Fibroblast of pulmonary artery (primary cell): ENCODE measurements at regions not wholly inside any gene's neighbourhood (a gene's known extent, or its start where the extent isn't known, plus 50 kb on each side); places are given as distances from the start of the nearest gene placed in this dataset.

ENCODE experiments used
- DNase-seq: peaks from one replicate; pipeline ENCODE4 v3.0.0-alpha.2; 2010; ENCODE audit warnings: low read depth
- H3K4me3 ChIP-seq: replicated peaks from 2 replicates; pipeline ENCODE4 v1.5.1; 2011; ENCODE audit warnings: low read depth, mild to moderate bottlenecking, control low read depth, low read length, moderate library complexity
- TF ChIP-seq, protein P1 (sequence below): IDR thresholded peaks from 2 replicates; pipeline ENCODE4 v1.5.1; 2011; ENCODE audit warnings: mild to moderate bottlenecking, control low read depth, low read length, inconsistent platforms; ENCODE audit errors: missing control alignments

DNA sequence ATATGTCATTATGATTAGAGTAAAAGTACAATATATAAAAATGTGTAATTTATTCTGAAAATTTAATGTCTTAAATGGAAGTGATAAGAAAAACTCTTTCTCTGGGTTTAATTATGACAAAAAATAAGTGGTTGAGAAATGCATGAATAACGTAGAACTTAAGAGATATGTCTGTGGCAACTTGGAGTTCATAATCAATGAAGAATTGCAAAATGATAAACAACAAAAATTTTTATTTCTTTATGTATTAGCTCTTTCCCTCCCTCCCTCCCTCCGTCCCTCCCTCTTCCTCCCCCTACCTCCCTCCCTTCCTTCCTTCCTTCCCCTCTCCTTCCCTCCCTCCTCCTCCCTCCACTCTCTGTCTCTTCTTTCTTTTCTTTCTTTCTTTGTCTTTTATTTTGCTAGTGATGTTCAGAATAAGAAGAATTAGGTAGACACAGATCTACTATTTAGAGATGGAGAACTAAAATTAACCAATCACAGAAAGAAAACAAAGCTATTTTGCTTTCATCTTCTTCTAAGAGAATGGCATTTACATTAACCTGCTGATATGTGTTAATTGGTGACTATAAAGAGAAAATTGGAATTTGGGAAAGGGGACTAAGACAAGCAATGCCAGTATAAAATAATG, 96.3 kb upstream of the PDC start:
- DNase-seq, result no peak
- TF ChIP-seq, protein P1, sequence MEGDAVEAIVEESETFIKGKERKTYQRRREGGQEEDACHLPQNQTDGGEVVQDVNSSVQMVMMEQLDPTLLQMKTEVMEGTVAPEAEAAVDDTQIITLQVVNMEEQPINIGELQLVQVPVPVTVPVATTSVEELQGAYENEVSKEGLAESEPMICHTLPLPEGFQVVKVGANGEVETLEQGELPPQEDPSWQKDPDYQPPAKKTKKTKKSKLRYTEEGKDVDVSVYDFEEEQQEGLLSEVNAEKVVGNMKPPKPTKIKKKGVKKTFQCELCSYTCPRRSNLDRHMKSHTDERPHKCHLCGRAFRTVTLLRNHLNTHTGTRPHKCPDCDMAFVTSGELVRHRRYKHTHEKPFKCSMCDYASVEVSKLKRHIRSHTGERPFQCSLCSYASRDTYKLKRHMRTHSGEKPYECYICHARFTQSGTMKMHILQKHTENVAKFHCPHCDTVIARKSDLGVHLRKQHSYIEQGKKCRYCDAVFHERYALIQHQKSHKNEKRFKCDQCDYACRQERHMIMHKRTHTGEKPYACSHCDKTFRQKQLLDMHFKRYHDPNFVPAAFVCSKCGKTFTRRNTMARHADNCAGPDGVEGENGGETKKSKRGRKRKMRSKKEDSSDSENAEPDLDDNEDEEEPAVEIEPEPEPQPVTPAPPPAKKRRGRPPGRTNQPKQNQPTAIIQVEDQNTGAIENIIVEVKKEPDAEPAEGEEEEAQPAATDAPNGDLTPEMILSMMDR, result no peak
- no peak overlapping the region for H3K4me3 ChIP-seq

- no peak overlapping the region for H3K4me3 ChIP-seq
- TF ChIP-seq, protein P1, result no peak
- DNase-seq, result no peak
These were observed 89.9 kb upstream of the PDC start for GRCh38 chr1:186550832-186551231.

- DNase-seq, result no peak
- TF ChIP-seq, protein P1, result no peak
- H3K4me3 ChIP-seq, result no peak overlapping the region
These were observed 80.1 kb upstream of the PDC start for GRCh38 chr1:186541003-186541402.

DNA sequence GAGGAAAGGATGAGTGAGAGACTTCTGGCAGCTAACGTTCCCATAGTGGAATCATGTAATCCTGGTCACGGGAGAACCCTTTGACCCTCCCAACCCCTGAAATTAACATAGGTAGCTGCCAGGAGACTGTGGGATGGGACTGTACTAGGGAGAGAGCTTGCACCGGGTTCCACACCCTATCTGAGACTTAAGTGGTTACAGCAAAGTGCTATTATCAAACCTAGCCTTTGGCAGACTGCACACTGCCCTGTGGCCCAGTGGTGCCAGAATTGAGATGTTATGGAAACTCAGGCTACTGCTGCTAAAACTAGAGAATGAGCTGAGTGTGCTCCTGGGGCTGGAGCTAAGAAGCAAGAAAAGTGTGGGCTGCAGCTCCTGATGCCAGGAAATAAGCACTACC, 79.6 kb upstream of the PDC start:
- DNase-seq, result no peak
- no peak overlapping the region for H3K4me3 ChIP-seq
- TF ChIP-seq, protein P1, result no peak

DNA sequence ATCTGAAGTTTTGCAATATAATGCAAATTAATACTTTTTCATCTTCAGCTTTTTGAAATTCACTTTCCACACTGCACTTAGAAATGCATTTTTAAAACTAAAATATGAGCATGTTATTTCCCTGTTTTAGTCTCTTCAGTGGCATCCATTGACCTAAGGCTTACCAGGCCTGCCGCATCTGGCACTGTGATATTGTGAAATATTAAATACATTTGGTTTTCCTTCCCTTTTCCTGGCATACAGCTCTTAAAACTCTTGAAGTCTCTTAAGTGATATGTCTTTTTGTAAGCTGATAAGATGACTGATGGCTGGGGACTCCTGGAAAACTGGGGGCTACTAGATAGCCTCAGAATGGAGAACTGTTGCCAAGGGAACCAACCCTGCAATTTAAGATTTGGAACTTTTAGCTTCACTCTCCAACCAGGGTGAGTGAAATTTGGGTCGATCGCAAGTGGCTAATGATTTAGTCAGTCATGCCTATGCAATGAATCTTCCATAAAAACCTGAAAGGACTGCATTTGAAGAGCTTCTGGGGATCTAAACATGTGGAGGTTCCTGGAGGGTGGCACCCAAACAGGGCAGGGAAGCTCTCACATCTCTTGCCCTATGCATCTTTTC, 75.5 kb upstream of the PDC start:
- TF ChIP-seq, protein P1, result no peak
- DNase-seq, result peak; percentile 59
- no peak overlapping the region for H3K4me3 ChIP-seq

DNA sequence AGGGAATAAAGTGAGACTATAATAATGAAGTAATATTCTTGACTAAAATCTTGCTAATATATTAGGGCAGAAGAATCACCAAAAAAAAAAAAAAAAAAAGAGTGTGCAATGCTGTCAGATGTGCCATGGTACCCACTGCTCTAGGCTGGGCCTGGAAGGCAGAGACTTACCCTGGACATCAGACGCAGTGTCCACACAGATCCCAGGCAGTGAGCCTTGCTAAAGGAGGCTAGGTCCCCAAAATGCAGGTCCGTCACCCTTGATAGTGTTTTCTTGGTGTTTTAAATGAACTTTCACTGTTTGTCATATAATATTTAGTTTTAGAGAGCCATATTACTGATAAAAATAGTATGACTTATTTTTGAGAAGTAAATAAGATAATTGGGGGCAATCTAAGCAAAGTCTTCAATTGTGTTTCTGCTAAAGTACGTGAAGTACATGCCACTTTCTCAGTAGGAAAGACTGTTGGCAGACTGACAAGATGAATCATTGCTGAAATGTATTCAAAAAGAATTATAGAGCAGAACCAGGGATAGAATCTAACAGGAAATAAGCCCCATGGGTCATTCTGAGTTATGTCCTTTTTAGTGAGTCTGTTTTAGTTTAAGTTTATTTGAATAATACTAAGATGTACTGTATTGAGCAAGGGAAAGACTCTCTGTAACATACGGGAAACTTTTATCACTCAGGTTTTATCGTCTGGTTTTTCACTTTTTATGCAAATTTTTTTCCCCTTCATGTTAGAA, 74.6 kb upstream of the PDC start:
- H3K4me3 ChIP-seq, result no peak overlapping the region
- DNase-seq, result peak; percentile 97
- TF ChIP-seq, protein P1, result no peak
